GM19467 (cell line): ENCODE measurements at regions not wholly inside any gene's neighbourhood (a gene's known extent, or its start where the extent isn't known, plus 50 kb on each side); places are given as distances from the start of the nearest gene placed in this dataset.

Experiments
- ATAC-seq: cut with Tn5 transposase; IDR thresholded peaks from one replicate; pipeline ENCODE4 v1.9.1; 2021; ENCODE audit warnings: mild to moderate bottlenecking, moderate library complexity; ENCODE audit not compliant: unreplicated experiment

DNA sequence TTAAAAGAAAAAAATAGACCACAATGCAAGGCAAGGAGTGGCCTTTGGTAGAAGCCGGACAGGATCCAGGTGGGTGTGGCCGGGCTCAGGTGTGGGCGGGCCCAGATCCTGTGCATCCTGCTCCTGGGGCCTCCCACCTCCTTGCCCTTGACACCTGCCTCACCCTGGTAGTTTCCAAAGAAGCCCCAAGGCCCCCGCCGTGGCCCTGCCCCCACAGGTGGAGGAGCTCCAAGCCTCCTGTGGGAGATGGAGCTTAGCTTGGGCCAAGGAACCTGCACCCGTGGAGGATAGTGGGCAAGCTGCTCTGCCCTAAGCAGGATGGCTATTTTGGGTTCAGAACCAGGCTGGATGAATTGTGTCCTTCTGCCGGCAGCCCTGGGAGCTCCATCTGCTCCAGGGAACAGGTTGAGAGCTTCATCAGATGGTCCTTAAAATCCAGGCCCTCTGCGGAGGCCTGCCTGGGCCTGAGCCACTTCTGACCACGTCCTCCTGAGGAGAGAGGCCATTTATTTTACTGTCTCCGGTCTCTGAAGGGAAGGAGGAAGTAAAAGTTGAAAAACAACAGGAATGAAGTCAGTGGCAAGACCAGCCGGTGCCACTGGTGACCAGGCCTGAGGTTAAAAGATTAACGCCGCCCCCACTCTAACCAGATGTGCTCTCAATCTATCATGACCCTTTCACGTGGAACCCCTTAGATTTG, 53.9 kb upstream of the KLF13 start:
- no peak for ATAC-seq

DNA sequence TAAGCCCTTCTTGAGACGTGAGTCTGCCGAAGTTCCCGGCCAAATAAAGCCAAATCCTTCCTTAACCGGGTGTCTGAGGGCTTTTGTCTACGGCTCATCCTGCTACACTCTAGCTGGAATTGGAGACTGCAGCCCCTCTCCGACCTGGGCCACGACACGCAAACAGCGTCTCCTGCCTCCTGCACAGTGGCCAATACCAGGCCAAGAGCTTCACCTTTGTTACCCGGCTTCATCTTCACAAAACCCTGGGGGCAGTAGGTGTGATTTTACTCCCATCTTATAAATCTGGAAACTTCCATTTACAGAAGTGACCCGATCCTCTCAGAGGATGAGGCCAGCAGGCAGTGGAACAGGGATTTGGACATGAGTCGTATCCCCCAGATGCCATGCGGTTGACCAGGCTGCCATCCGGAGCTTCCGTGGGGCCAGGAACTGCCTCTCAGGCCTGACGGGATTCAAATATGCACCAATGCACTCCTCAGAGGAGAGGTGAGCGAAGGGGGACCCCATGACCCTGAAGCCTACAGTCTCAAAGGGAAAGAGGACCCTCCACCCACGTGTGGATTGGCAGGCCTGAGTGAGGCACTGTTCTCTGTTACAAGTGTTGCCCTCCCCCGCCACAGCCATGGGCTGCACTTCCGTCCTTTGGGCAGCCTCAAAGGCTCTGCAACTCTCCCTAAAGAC, 53.2 kb upstream of the KLF13 start:
- no peak for ATAC-seq

DNA sequence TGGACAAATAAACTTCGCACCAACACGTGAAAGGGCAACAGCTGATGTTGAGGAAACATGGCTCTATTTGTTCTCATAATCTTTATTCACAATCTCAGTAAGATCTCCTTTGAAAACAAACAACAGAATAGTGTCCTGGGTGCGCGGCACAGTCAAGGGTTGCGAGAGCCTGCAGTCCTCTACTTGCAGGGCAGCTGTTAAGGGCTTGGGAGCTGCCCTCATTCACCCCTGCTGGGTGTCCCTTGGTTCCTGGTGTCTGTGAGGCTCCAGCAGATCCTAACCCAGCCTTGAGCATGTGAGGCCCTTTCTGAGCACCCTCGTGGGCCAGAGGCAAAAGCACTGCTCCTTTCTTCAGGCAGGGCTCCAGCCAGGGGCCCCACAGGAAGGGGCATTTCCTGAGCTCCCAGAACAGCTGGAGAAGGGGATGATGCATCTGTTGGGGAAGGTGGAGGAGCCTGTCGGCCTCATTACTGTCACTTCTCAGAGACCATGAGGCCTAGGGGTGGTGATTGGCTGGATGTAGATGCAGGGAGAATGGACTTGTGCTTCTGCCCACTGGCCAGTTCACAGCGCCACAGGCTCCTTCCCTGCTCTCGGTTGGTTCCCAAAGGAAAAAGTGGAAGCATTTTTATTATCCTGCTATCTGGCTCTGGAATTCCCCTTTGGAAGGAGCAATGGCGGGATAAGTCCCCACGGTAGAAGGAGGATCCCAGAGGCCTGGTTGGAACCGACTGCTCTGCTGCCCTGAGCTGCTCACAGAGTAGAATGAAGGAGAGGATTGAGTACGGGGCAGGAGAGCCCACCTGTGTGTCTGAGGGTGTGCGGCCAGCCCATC, 51.9 kb upstream of the KLF13 start:
- ATAC-seq, result no peak

DNA sequence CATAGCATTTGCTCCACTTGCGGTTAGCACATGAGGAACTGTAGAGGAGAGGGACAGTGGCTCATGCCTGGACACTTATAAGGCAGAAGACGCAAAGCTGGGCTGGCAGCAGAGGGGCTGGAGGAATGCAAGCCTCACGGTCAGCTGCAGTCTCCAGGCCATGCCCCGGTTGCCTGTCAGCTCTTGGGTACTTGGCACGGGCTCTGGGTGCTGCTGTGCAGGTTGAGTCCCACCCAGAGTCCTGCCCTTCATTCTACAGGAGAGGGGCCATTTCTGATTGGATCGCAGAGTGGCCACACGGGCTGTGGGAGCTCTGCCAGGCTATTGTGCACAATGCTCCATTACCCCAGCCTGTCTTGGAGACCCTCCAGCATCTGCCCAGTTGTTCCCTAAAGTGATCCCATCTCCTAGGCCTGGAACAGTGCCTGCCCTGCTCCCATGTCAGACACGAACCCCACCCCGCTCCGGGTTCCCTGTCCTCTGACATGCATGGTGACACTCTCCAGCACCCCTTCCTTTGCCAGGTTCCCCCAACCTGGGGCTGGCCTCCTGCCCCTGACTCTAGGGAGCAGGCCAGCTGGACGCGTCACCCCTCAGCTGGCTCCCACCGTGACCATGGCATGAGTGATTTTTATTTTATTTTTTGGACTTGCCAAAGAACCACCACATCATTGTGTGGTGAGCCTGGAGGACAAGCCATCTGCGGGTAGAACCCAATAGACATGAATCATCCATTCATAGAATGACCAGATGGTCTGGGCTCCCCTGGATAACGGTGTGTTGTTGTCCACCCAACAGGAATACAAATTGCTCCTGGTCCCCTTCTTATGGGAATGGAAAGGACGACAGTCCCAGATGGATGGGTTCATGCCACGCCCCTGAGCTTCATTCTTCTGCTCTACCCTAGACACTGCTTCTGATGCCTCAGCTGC, 51.0 kb upstream of the KLF13 start:
- ATAC-seq, result no peak

DNA sequence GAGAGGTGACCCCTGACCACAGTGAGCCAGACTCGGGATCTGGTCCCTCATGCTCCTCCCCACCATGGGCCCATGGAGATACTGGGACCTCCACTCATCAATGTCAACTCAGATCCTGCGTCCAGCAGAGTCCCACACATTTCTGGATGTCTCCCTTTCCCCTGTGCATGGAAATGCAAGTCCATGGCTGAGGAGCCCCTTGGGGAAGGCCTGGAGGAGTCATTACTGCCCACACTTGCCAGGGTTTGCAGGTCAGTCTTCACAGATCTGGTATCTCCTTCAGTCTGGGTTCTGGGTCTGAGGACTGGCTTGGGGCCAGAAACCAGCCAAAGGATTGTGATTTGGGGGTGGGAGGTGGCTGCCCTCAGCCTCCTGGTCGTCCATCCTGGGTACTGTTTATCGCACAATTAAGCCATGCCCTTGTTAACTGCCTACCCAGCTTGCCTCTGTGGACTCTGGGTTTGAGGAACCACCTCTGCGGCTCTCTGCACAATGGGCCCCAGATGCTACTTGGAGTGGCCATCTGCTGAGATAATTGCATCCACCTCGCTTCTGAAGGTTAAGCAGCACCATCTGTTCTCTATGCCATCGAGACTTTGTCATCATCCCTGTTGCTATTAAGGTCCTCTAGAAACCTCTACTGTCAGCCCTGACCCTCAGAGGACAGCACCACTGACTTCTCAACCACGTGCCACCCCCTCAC, 49.9 kb upstream of the KLF13 start:
- no peak for ATAC-seq
